A673 (cell line): ENCODE measurements at regions not wholly inside any gene's neighbourhood (a gene's known extent, or its start where the extent isn't known, plus 50 kb on each side); places are given as distances from the start of the nearest gene placed in this dataset.

Experiments
- CTCF ChIP-seq: fragments of 300-800, 200-600 bp; sonication (generic); conservative IDR thresholded peaks from 2 replicates; pipeline ENCODE4 v1.5.1; 2017; ENCODE audit warnings: low read depth, mild to moderate bottlenecking, antibody characterized with exemption, low read length, moderate library complexity, mixed read lengths
- EZH2 ChIP-seq: fragments of 200-600 bp; sonication (generic); IDR thresholded peaks from 2 replicates; pipeline ENCODE4 v1.6.1; 2017; ENCODE audit warnings: borderline replicate concordance, low read depth, mild to moderate bottlenecking, mixed read lengths, antibody characterized with exemption, low read length; ENCODE audit not compliant: poor library complexity, severe bottlenecking

GRCh38 chr3:84789961-84790360 lies 168.8 kb upstream of the CADM2 start:
- no peak for TF ChIP-seq CTCF
- no peak for TF ChIP-seq EZH2
